Skeletal muscle tissue (tissue), 3 donors: ENCODE measurements at regions not wholly inside any gene's neighbourhood (a gene's known extent, or its start where the extent isn't known, plus 50 kb on each side); places are given as distances from the start of the nearest gene placed in this dataset.
A peak's percentile ranks its signal among the peaks of the same experiment; 100 is the strongest.

Experiments
- H3K27ac ChIP-seq: one replicate; pipeline ENCODE4 v1.7.0; 2013; ENCODE audit warnings: mild to moderate bottlenecking, low read depth, low read length, inconsistent platforms
- H3K27me3 ChIP-seq, 3 donors: one replicate each; pipeline ENCODE4 v1.7.0; 2013; ENCODE audit warnings: low read length in 3 of 3; ENCODE audit not compliant: control insufficient read depth in 3 of 3, insufficient read depth in 3 of 3
- H3K36me3 ChIP-seq, 3 donors: one replicate each; pipeline ENCODE4 v1.7.0; 2013; ENCODE audit warnings: low read length in 3 of 3; ENCODE audit not compliant: control insufficient read depth in 3 of 3, insufficient read depth in 3 of 3
- H3K4me1 ChIP-seq, 3 donors: one replicate each; pipeline ENCODE4 v1.7.0; 2013; ENCODE audit warnings: low read length in 3 of 3, mild to moderate bottlenecking in 3 of 3; ENCODE audit not compliant: control insufficient read depth in 3 of 3, insufficient read depth in 3 of 3
- H3K4me3 ChIP-seq, 3 donors: one replicate each; pipeline ENCODE4 v1.7.0; 2013; ENCODE audit warnings: low read length in 3 of 3
- H3K9ac ChIP-seq, 3 donors: one replicate each; pipeline ENCODE4 v1.7.0; 2013; ENCODE audit warnings: low read length in 3 of 3, mild to moderate bottlenecking in 3 of 3, moderate library complexity in 2 of 3, low read depth in 1 of 3
- H3K9me3 ChIP-seq, 3 donors: one replicate each; pipeline ENCODE4 v1.7.0; 2013; ENCODE audit warnings: low read length in 3 of 3; ENCODE audit not compliant: control insufficient read depth in 3 of 3
- donor health status: Osteomylitis.

DNA sequence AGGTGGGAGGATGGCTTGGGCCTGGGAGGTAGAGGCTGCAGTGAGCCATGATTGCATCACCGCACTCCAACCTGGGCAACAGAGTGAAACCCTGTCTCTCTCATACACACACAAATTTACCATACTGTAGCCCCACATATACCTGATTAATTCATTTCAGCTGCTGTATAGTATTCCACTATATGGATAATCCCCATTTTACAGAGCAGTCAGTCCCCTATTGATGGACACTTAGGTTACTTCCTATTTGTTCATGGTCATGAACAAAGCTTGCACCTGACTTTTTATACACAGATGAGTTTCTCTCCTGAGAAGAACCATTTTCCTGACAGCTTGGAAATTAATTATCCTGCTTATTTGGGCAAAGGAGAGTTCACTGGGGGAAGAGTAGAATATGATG is 59.2 kb downstream of the EMX2 start:
- no peak overlapping the region for H3K9ac ChIP-seq
- H3K9me3 ChIP-seq = no peaks in the 10 kb centered on the region
- no peak overlapping the region for H3K27ac ChIP-seq
- peaks cover 0 to 5% (median 3%) of the 10 kb centered on the region in 3 donors for H3K27me3 ChIP-seq
- no peaks in the 10 kb centered on the region for H3K36me3 ChIP-seq
- no peak overlapping the region for H3K4me3 ChIP-seq
- no peaks in the 10 kb centered on the region for H3K4me1 ChIP-seq

DNA sequence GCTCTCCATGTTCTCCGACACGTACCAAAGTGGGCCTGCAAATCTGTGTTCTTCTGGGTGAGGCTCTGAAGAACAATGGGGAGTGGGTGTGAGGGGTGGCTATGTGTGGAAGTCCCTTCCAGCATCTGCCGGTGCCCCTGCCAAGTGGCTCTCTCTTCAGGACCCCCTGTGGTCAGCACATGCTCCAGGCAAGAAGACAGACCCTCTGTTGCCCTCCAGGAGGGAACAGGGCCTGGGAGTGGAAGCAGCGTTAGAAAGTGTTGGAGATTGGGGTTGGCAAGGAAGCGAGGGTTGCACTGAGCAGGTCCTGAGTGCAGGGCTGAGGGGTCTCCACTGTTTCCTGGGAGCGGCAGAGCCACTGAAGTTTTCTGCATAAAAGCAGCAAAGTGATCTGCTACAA is 60.5 kb downstream of the EMX2 start:
- no peaks in the 10 kb centered on the region for H3K36me3 ChIP-seq

DNA sequence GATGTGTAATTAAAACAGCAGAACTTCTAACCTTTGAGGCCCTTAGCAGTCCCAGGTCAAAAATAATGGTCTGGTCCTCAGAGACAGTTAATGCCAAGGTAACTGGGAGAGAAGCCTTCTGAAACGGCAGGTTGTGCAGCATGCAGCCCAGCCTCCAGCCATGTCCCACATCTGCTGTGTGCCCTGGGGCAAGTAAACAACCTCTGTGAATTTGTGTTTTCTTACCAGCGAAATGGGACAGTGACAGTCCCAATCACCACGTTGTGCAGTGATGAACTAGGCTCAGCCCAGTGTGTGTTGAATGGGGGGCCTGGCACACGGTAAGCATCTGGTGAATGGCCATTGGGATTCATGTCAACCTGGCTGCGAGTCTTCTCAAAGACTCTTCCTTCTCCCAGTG is 61.2 kb downstream of the EMX2 start:
- Histone ChIP-seq H3K4me3 (no peak overlapping the region), H3K4me1 (no peaks in the 10 kb centered on the region)

More for the DNA sequence above, 60.5 kb downstream of the EMX2 start:
- no peaks in the 10 kb centered on the region for H3K9me3 ChIP-seq
- H3K9ac ChIP-seq = no peak overlapping the region
- no peak overlapping the region for H3K4me3 ChIP-seq
- peaks cover 0 to 5% (median 3%) of the 10 kb centered on the region in 3 donors for H3K27me3 ChIP-seq
- no peaks in the 10 kb centered on the region for H3K4me1 ChIP-seq
- no peak overlapping the region for H3K27ac ChIP-seq

DNA sequence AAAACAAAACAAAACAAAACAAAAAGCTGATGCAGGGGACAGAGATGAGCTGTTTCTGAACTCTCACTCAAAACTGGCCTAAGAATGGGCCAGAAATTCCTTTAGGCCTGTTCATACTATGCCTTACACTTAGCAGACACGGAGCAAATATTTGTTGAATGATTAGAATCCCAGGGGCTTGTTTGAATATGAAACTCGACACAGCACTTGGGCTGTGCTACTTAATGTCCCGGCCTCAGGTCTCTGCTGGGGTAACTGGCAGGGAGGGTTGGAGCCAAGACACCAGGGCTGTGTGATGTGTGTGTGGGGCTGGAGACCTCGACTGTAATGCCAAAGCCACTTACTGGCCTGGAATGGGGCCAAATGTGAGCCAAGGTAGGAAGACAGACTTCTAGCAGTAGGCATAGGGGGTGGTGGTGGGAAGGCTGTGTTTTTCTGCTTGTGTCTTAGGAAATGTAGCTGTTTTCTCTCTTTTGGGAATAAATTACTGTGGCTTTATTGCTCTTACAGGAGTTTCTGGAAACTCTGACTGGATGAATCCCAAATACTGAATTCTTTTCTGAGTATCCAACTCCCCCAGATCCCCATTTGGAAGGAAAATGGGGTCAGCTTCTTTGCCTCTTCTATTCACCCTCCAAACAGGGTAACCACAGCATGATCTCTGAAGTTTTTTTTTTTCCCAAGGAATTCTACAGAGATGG is 66.7 kb downstream of the EMX2 start:
- peak overlapping the region in 1 of 3 donors; percentile 31 for H3K4me3 ChIP-seq
- H3K9ac ChIP-seq = peak overlapping the region in 1 of 3 donors; percentile 47

More for the DNA sequence above, 61.2 kb downstream of the EMX2 start:
- Histone ChIP-seq H3K9me3 (no peaks in the 10 kb centered on the region), H3K27me3 (peaks cover 0 to 3% (median 1%) of the 10 kb centered on the region in 3 donors), H3K9ac (no peak overlapping the region), H3K36me3 (no peaks in the 10 kb centered on the region), H3K27ac (no peak overlapping the region)

GRCh38 chr10:117609796-117610170 is 67.2 kb downstream of the EMX2 start:
- no peak overlapping the region for H3K9ac ChIP-seq
- peak overlapping the region; percentile 72 for H3K27ac ChIP-seq
- H3K27me3 ChIP-seq = no peaks in the 10 kb centered on the region

More for the DNA sequence above, 66.7 kb downstream of the EMX2 start:
- no peaks in the 10 kb centered on the region for H3K36me3 ChIP-seq
- peaks cover 0 to 5% (median 0%) of the 10 kb centered on the region in 3 donors for H3K4me1 ChIP-seq
- no peaks in the 10 kb centered on the region for H3K9me3 ChIP-seq
- H3K27ac ChIP-seq = peak overlapping the region; percentile 72
- no peaks in the 10 kb centered on the region for H3K27me3 ChIP-seq

DNA sequence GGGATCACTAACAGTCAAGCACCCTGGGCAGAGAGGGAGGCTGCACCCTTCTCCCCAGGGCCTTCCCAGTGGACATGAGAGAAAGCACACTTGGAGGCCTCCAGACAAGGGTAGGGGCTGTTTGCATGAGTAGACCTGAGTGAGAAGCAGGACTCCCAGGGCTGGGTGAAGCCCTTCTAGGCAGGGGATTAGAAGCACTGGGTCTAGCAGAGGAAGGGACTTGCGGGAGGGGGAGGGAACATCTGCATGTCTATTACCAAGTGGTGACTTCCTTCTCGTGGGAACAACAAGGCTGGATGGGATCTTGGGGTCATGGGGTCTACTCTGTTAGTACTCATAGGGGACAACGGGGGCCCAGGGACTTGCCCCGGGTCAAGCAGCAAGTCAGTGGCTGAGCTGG is 67.8 kb downstream of the EMX2 start:
- Histone ChIP-seq H3K36me3 (no peaks in the 10 kb centered on the region), H3K4me3 (no peak overlapping the region), H3K27me3 (no peaks in the 10 kb centered on the region), H3K27ac (peak overlapping the region; percentile 72), H3K9me3 (no peaks in the 10 kb centered on the region), H3K4me1 (peaks cover 0 to 5% (median 0%) of the 10 kb centered on the region in 3 donors), H3K9ac (no peak overlapping the region)

More at GRCh38 chr10:117609796-117610170, 67.2 kb downstream of the EMX2 start:
- Histone ChIP-seq H3K4me3 (no peak overlapping the region), H3K36me3 (no peaks in the 10 kb centered on the region), H3K9me3 (no peaks in the 10 kb centered on the region), H3K4me1 (peaks cover 0 to 5% (median 0%) of the 10 kb centered on the region in 3 donors)

GRCh38 chr10:117612113-117612512 is 69.6 kb downstream of the EMX2 start:
- no peak overlapping the region for H3K9ac ChIP-seq
- no peak overlapping the region for H3K27ac ChIP-seq
- peaks cover 0 to 5% (median 0%) of the 10 kb centered on the region in 3 donors for H3K4me1 ChIP-seq
- no peak overlapping the region for H3K4me3 ChIP-seq
- no peaks in the 10 kb centered on the region for H3K36me3 ChIP-seq
- no peaks in the 10 kb centered on the region for H3K27me3 ChIP-seq
- H3K9me3 ChIP-seq = no peaks in the 10 kb centered on the region

DNA sequence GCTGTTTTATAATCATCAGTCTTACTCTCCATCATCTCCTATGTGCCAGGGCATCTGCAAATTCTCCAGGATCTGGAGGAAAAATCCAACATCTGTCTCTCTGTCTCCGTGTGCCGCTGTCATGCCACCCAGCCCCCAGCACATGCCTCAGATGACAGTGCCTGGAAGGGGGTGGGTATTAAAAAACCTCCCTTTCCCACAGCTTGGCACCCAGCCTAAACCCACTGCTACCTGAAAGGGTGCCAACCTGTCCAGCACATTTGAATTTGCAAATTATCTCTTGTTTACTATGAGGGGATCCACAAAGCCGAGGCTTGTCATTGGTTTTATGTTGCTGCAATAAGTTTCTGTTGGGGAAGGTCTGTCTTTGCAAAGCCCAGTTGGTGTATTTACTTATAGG is 73.1 kb downstream of the EMX2 start:
- Histone ChIP-seq H3K9ac (no peak overlapping the region), H3K4me3 (no peak overlapping the region), H3K36me3 (no peaks in the 10 kb centered on the region), H3K4me1 (no peaks in the 10 kb centered on the region), H3K27ac (no peak overlapping the region), H3K27me3 (peaks cover 3 to 13% (median 5%) of the 10 kb centered on the region in 3 donors), H3K9me3 (no peaks in the 10 kb centered on the region)

GRCh38 chr10:117616179-117616578 is 73.6 kb downstream of the EMX2 start:
- H3K27me3 ChIP-seq = peaks cover 5 to 18% (median 7%) of the 10 kb centered on the region in 3 donors
- H3K27ac ChIP-seq = no peak overlapping the region
- H3K9me3 ChIP-seq = no peaks in the 10 kb centered on the region
- H3K4me3 ChIP-seq = no peak overlapping the region
- no peaks in the 10 kb centered on the region for H3K4me1 ChIP-seq
- no peak overlapping the region for H3K9ac ChIP-seq
- no peaks in the 10 kb centered on the region for H3K36me3 ChIP-seq

GRCh38 chr10:117617086-117617485 is 74.5 kb downstream of the EMX2 start:
- no peaks in the 10 kb centered on the region for H3K36me3 ChIP-seq
- H3K27me3 ChIP-seq = peaks cover 7 to 25% (median 8%) of the 10 kb centered on the region in 3 donors
- H3K9me3 ChIP-seq = no peaks in the 10 kb centered on the region
- no peak overlapping the region for H3K27ac ChIP-seq
- H3K9ac ChIP-seq = no peak overlapping the region
- no peaks in the 10 kb centered on the region for H3K4me1 ChIP-seq
- H3K4me3 ChIP-seq = no peak overlapping the region
